Astrocyte of the cerebellum (primary cell): ENCODE measurements at regions not wholly inside any gene's neighbourhood (a gene's known extent, or its start where the extent isn't known, plus 50 kb on each side); places are given as distances from the start of the nearest gene placed in this dataset.

Experiments
- DNase-seq: peaks from one replicate; pipeline ENCODE4 v3.0.0-alpha.2; 2011; ENCODE audit warnings: low read depth
- H3K4me3 ChIP-seq: 2 replicates; pipeline ENCODE4 v1.5.1; 2011; ENCODE audit warnings: mild to moderate bottlenecking, low read depth, low read length, moderate library complexity
- CTCF ChIP-seq: IDR thresholded peaks from 2 replicates; pipeline ENCODE4 v1.5.1; 2012; ENCODE audit warnings: low read length, low read depth, moderate library complexity, mild to moderate bottlenecking; ENCODE audit errors: missing control alignments
- in situ Hi-C: cut with HindIII; loops from 2 replicates; pipeline ENCODE4 v1.10.0; 2017; ENCODE audit warnings: low sequenced_read_pairs

DNA sequence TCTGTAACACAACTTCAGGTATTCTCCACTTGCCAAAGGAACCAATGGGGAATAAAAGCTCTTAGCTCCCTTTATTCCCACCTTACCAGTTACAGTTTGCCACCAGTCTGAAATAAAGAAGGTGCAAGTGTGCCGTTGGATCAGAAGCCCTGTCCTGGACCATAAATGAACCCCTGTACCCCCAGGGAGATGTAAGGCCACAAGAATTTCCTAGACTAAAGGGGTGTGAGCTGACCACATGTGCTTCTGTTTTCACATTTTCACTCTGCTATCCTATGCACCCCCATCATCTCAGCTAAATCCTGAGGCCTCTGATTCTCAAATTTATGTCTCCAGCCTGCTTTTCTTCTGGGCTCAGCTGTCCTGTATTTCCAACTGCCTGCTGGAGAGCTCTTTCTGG, 221.2 kb downstream of the SPRY1 start:
- no peak for DNase-seq
- in situ Hi-C loops, result no loop called here
- no peak overlapping the region for H3K4me3 ChIP-seq
- TF ChIP-seq CTCF, result no peak

DNA sequence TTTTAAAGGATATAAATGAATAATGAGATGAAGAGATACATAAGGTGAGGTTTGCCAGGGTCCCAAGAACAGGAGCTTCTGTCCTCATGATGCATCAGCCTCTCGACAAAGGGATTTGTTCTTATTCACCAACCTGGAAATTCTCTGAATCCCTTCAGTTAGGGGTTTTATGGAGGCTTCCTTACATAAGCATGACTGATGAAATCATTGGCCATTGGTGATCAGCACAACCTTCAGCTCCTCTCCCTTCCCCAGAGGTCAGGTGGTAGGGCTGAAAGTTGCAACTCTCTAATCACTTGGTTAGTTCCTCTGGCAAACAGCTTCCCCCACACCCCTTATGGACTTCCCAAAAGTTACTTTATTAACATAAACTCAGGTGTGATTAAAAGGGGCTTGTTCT, 222.0 kb downstream of the SPRY1 start:
- no peak overlapping the region for H3K4me3 ChIP-seq
- in situ Hi-C loops, result no loop called here
- DNase-seq, result no peak
- TF ChIP-seq CTCF, result no peak

GRCh38 chr4:123619326-123619725, 222.7 kb downstream of the SPRY1 start:
- DNase-seq, result no peak
- no peak for TF ChIP-seq CTCF
- H3K4me3 ChIP-seq, result no peak overlapping the region
- in situ Hi-C loops, result no loop called here

GRCh38 chr4:123619895-123620294, 223.3 kb downstream of the SPRY1 start:
- no peak for TF ChIP-seq CTCF
- DNase-seq, result no peak
- no peak overlapping the region for H3K4me3 ChIP-seq
- in situ Hi-C loops, result no loop called here

GRCh38 chr4:123621072-123621705, 224.6 kb downstream of the SPRY1 start:
- no peak for TF ChIP-seq CTCF
- peak; percentile 71 for DNase-seq
- in situ Hi-C loops, result no loop called here
- no peak overlapping the region for H3K4me3 ChIP-seq

GRCh38 chr4:123622572-123622971, 226.0 kb downstream of the SPRY1 start:
- in situ Hi-C loops, result no loop called here
- TF ChIP-seq CTCF, result no peak
- H3K4me3 ChIP-seq, result no peak overlapping the region
- DNase-seq, result no peak
